ENCODE measurements at regions not wholly inside any gene's neighbourhood (a gene's known extent, or its start where the extent isn't known, plus 50 kb on each side); places are given as distances from the start of the nearest gene placed in this dataset.

GRCh38 chr5:56310711-56311204 lies 77.6 kb upstream of the ANKRD55 start (continued):
- TF ChIP-seq MAX (IDR thresholded peaks at IDR 0.05; ENCODE audit: low read depth) (no peak), REST (IDR thresholded peaks at IDR 0.05; ENCODE audit: low read depth, low read length) (0 out of 2 replicates have a peak, but pooled peaks have one; percentile 35), NFIC (IDR thresholded peaks at IDR 0.05; ENCODE audit: borderline replicate concordance) (peak; percentile 73), CHD2 (IDR thresholded peaks at IDR 0.05; ENCODE audit: low read length, partially characterized antibody) (peak; percentile 21)

- 76% methylated on average over 2 of the region's 2 CpGs for WGBS (ENCODE audit: low lambda C conversion rate)
- Histone ChIP-seq H3K79me2 (ENCODE audit: insufficient read depth) (no peaks in the 10 kb centered on the region), H3K9me3 (no peaks in the 10 kb centered on the region), H3K9ac (no peak overlapping the region), H3K9me2 (no peaks in the 10 kb centered on the region), H3K27me3 (ENCODE audit: insufficient read depth) (no peaks in the 10 kb centered on the region), H3K4me3 (ENCODE audit: low read depth in 2 of 2, low read length in 1 of 2) (no peak overlapping the region), H3K36me3 (replicated peaks in 1 of 2; ENCODE audit: control insufficient read depth in 1 of 2, insufficient read depth in 2 of 2, low read length in 1 of 2) (no peaks in the 10 kb centered on the region), H3K4me1 (ENCODE audit: control insufficient read depth in 1 of 2, insufficient read depth in 2 of 2, low read depth in 1 of 2, low read length in 1 of 2) (peaks cover 9 to 35% of the 10 kb centered on the region in 2 experiments), H4K20me1 (ENCODE audit: insufficient read depth) (no peaks in the 10 kb centered on the region), H2AFZ (ENCODE audit: low read depth) (no peak overlapping the region), H3K27ac (ENCODE audit: low read depth in 2 of 2, low read length in 1 of 2) (peak overlapping the region; percentile 70 to 98; a peak in 3 of 4 replicates), H3K4me2 (peak overlapping the region; percentile 33; the same call in 1 of the 2 replicates), H3F3A (replicated peaks; ENCODE audit: insufficient read depth) (peaks cover 9% of the 10 kb centered on the region)
- ChIA-PET CTCF (interaction anchor here (2.0 kb wide), 1 partner anchor 39 kb away, joined by 6 read pairs; no protein-coding TSS in a partner anchor), POLR2A (no interaction called here)
- TF ChIP-seq PBX3 (IDR thresholded peaks at IDR 0.05) (peak; percentile 78), POLR2AphosphoS5 (IDR thresholded peaks at IDR 0.05; ENCODE audit: low read depth, low read length) (no peak), USF2 (IDR thresholded peaks at IDR 0.05; ENCODE audit: borderline replicate concordance, low read depth, low read length) (no peak), TCF12 (IDR thresholded peaks at IDR 0.05) (peak; percentile 63; the same call in 1 of the 2 replicates), GATA2 (CRISPR knock-in tag; IDR thresholded peaks at IDR 0.05) (no peak), JUND (IDR thresholded peaks at IDR 0.05) (peak; percentile 27; the same call in 1 of the 2 replicates)
- DNase-seq, result no peak
Measured at GRCh38 chr5:56309262-56309826, 76.2 kb upstream of the ANKRD55 start.
